CD4-positive, CD25-positive, alpha-beta regulatory T cell (primary cell): ENCODE measurements at regions not wholly inside any gene's neighbourhood (a gene's known extent, or its start where the extent isn't known, plus 50 kb on each side); places are given as distances from the start of the nearest gene placed in this dataset.

Source experiments
- ATAC-seq, 2 donors: fragments of 150-1000 bp; cut with Tn5 transposase; one replicate each; pipeline ENCODE4 v1.10.0; 2021; ENCODE audit warnings: low read depth in 2 of 2, moderate number of reproducible peaks in 2 of 2, moderate library complexity in 1 of 2
- DNase-seq, 3 donors: peaks; one replicate each; pipeline versions ENCODE4 v3.0.0 to v3.0.0-alpha.2; 2012 to 2022; ENCODE audit warnings: mixed read lengths in 1 of 3
- H3K27ac ChIP-seq: one replicate; pipeline ENCODE4 v1.7.0; 2013; ENCODE audit warnings: mild to moderate bottlenecking, low read length; ENCODE audit not compliant: insufficient read depth, poor library complexity, severe bottlenecking
- H3K27me3 ChIP-seq: one replicate; pipeline ENCODE4 v1.7.0; 2013; ENCODE audit warnings: low read length; ENCODE audit not compliant: control insufficient read depth, insufficient read depth
- H3K36me3 ChIP-seq: one replicate; pipeline ENCODE4 v1.7.0; 2013; ENCODE audit warnings: mild to moderate bottlenecking, low read length, moderate library complexity; ENCODE audit not compliant: control insufficient read depth, insufficient read depth
- H3K4me1 ChIP-seq: 2 replicates; pipeline ENCODE4 v1.7.0; 2013; ENCODE audit warnings: mild to moderate bottlenecking, low read length; ENCODE audit not compliant: insufficient read depth, control insufficient read depth, poor library complexity, severe bottlenecking
- H3K4me3 ChIP-seq: one replicate; pipeline ENCODE4 v1.7.0; 2013; ENCODE audit warnings: low read depth, mild to moderate bottlenecking, low read length, moderate library complexity
- H3K9me3 ChIP-seq, 2 experiments: 1 replicate in 1 of 2; 2 replicates in 1 of 2; pipeline ENCODE4 v1.7.0; 2013; ENCODE audit warnings: low read length in 2 of 2, mild to moderate bottlenecking in 1 of 2, moderate library complexity in 1 of 2; ENCODE audit not compliant: control insufficient read depth in 2 of 2
- H3K27ac Mint-ChIP-seq, 3 donors: one replicate each; pipeline ENCODE4 v1.8.0; 2020 to 2022; ENCODE audit warnings: mild to moderate bottlenecking in 3 of 3, mixed read lengths in 3 of 3, moderate library complexity in 2 of 3
- H3K27me3 Mint-ChIP-seq: one replicate; pipeline ENCODE4 v1.8.0; 2022; ENCODE audit warnings: mild to moderate bottlenecking, mixed read lengths
- H3K36me3 Mint-ChIP-seq: one replicate; pipeline ENCODE4 v1.8.0; 2020; ENCODE audit warnings: mixed read lengths
- H3K4me1 Mint-ChIP-seq, 4 donors: one replicate each; pipeline ENCODE4 v1.8.0; 2020 to 2022; ENCODE audit warnings: mixed read lengths in 4 of 4, mild to moderate bottlenecking in 1 of 4
- H3K4me3 Mint-ChIP-seq, 4 donors: one replicate each; pipeline ENCODE4 v1.8.0; 2020 to 2022; ENCODE audit warnings: mild to moderate bottlenecking in 4 of 4, mixed read lengths in 4 of 4, moderate library complexity in 3 of 4
- H3K9me3 Mint-ChIP-seq, 7 donors: one replicate each; pipeline ENCODE4 v1.8.0; 2020 to 2022; ENCODE audit warnings: mixed read lengths in 7 of 7, mild to moderate bottlenecking in 3 of 7, moderate library complexity in 2 of 7

DNA sequence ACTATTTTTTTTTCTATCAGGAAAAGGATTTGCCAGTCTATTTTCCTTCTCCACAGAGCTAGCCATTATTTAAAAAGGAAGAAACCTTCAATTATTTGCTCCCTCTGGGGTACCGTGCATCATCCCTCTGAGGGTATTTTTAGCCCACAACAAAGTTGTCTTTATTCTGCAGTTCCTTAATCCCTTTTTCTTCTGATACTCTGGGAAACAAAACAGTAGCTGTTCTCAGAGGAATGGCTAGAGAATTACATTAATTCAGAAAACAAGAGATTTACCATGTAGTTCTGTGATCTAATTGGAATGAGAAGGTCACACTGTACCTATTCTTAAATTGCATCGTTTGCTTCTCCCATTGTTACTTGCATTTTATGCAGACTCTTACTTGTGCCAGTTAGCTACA is 1056.7 kb downstream of the STIM2 start:
- no peaks in the 10 kb centered on the region for H3K27me3 ChIP-seq
- DNase-seq, result no peak
- Mint-ChIP-seq H3K4me1 (no peaks in the 10 kb centered on the region), H3K27me3 (no peaks in the 10 kb centered on the region), H3K36me3 (no peaks in the 10 kb centered on the region), H3K4me3 (no peak overlapping the region), H3K27ac (no peak overlapping the region), H3K9me3 (peaks cover 0 to 24% (median 8%) of the 10 kb centered on the region in 7 donors)
- no peak overlapping the region for H3K4me3 ChIP-seq
- H3K27ac ChIP-seq, result no peak overlapping the region
- H3K9me3 ChIP-seq, result peaks cover 0 to 5% of the 10 kb centered on the region in 2 experiments
- H3K4me1 ChIP-seq, result no peaks in the 10 kb centered on the region
- ATAC-seq, result no peak
- no peaks in the 10 kb centered on the region for H3K36me3 ChIP-seq

DNA sequence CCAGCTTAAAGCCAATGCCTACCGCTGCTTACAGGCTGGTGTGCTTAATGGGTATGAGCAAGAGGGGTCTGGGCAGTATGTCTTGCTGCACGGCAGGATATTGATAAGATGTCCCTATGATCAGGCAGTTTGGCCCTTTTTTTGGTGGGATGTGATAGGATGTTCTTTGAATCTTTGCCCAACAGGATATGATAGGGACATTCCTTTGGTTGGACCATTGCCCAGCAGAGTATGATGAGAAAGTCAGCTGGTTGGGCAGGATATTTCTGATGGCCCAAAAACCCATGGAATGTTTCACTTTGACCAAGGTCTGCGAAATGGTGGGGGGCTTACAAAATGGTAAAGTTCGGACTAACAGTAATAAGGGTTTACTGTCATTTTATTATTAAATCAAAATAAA is 1060.6 kb downstream of the STIM2 start:
- Histone ChIP-seq H3K4me3 (no peak overlapping the region), H3K36me3 (no peaks in the 10 kb centered on the region), H3K9me3 (no peaks in the 10 kb centered on the region), H3K4me1 (no peaks in the 10 kb centered on the region), H3K27ac (no peak overlapping the region), H3K27me3 (no peaks in the 10 kb centered on the region)
- H3K27me3 Mint-ChIP-seq, result no peaks in the 10 kb centered on the region
- H3K27ac Mint-ChIP-seq, result no peak overlapping the region
- no peaks in the 10 kb centered on the region for H3K36me3 Mint-ChIP-seq
- DNase-seq (no peak), ATAC-seq (no peak)
- H3K4me1 Mint-ChIP-seq, result no peaks in the 10 kb centered on the region
- H3K9me3 Mint-ChIP-seq, result peaks cover 4 to 26% (median 7%) of the 10 kb centered on the region in 7 donors
- no peak overlapping the region for H3K4me3 Mint-ChIP-seq

DNA sequence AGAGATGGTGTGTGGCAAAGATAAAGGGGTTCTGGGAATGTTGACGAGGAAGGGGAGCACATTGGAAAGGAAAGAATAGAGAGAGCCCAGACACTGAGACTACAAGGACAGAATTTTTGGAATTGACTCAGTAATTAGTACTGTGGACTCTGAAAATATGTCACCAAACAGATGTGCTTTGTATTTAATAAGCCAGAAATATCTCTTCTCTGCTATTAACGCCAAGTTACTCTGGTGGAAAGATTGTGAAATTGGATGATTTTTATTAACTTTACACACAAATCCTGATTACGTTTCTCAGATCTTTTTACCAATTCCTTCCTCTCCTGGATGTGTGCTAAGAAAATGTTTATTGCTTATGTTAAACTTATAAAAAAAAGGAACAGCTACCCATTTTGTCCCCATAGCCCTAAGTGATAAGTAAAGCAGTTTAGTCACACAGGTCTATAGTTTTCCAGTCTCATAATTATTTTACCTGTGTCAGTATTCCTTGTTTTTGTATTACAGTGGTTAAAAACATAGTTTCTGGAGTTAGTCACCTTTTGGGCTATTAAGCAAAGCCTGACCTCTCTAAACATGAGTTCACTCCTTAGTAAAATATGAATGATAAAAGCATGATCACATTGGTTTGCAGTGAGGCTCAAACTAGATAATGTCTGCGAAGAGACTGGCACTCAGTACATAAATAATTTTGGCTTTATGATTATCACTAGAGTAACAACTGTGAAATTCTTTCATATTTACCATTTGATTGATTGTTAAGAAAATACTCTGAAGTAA is 1068.3 kb downstream of the STIM2 start:
- H3K27me3 ChIP-seq, result no peaks in the 10 kb centered on the region
- DNase-seq, result no peak
- H3K4me3 ChIP-seq, result no peak overlapping the region
- no peak for ATAC-seq
- H3K36me3 ChIP-seq, result no peaks in the 10 kb centered on the region
- H3K36me3 Mint-ChIP-seq, result no peaks in the 10 kb centered on the region
- H3K9me3 ChIP-seq, result no peaks in the 10 kb centered on the region
- H3K27ac ChIP-seq, result no peak overlapping the region
- peaks cover 0 to 11% (median 4%) of the 10 kb centered on the region in 7 donors for H3K9me3 Mint-ChIP-seq
- H3K4me1 Mint-ChIP-seq, result peaks cover 0 to 5% (median 0%) of the 10 kb centered on the region in 4 donors
- H3K4me1 ChIP-seq, result no peaks in the 10 kb centered on the region
- no peaks in the 10 kb centered on the region for H3K27me3 Mint-ChIP-seq
- H3K27ac Mint-ChIP-seq, result no peak overlapping the region
- H3K4me3 Mint-ChIP-seq, result no peak overlapping the region

DNA sequence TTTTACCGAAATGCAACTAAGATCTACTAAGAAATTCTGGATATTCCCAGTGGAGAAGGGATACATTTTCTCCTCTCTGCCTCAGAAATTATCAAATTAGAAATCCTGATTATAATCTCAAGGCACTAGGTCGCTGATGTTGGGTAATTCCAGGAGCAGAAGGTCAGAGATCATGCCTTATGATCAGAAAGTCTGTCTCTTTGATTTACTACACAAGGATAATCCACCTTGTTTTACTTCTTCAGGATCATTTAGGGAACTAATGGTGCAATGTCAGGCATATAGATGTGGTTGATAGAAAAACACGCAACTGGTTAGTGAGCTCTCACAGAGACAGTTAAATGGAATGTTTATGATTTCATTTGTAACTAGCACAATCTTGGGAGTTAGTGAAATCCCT is 1069.7 kb downstream of the STIM2 start:
- no peak overlapping the region for H3K4me3 Mint-ChIP-seq
- Histone ChIP-seq H3K27ac (no peak overlapping the region), H3K4me1 (no peaks in the 10 kb centered on the region), H3K9me3 (no peaks in the 10 kb centered on the region), H3K36me3 (no peaks in the 10 kb centered on the region), H3K27me3 (no peaks in the 10 kb centered on the region), H3K4me3 (no peak overlapping the region)
- H3K36me3 Mint-ChIP-seq, result no peaks in the 10 kb centered on the region
- ATAC-seq, result no peak
- H3K27ac Mint-ChIP-seq, result no peak overlapping the region
- no peaks in the 10 kb centered on the region for H3K27me3 Mint-ChIP-seq
- peaks cover 0 to 14% (median 4%) of the 10 kb centered on the region in 7 donors for H3K9me3 Mint-ChIP-seq
- H3K4me1 Mint-ChIP-seq, result peaks cover 0 to 5% (median 0%) of the 10 kb centered on the region in 4 donors
- DNase-seq, result no peak

DNA sequence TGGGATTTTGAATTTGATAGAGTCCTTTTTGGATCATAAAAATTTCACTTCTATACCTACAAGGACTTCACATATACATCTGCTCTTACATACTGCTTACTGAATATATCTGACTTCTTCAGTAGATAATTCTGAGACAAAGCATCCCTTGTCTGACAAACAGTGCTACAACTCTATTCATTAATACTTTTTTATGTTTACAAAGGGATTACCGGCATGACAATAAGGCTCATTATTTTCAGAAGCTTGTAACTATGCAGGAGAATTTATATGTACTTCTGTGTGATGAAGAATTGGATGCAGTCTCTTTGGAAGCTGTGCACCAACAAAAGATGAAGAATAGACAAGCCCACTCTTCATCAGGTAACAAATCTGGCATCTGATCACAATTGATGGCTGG is 1070.3 kb downstream of the STIM2 start:
- H3K4me3 Mint-ChIP-seq, result no peak overlapping the region
- ATAC-seq (no peak), DNase-seq (no peak)
- no peak overlapping the region for H3K27ac ChIP-seq
- H3K4me1 ChIP-seq, result no peaks in the 10 kb centered on the region
- no peak overlapping the region for H3K27ac Mint-ChIP-seq
- no peak overlapping the region for H3K4me3 ChIP-seq
- peaks cover 0 to 5% (median 0%) of the 10 kb centered on the region in 4 donors for H3K4me1 Mint-ChIP-seq
- H3K36me3 Mint-ChIP-seq, result no peaks in the 10 kb centered on the region
- no peaks in the 10 kb centered on the region for H3K27me3 ChIP-seq
- H3K9me3 Mint-ChIP-seq, result peaks cover 1 to 14% (median 4%) of the 10 kb centered on the region in 7 donors
- no peaks in the 10 kb centered on the region for H3K27me3 Mint-ChIP-seq
- no peaks in the 10 kb centered on the region for H3K9me3 ChIP-seq
- no peaks in the 10 kb centered on the region for H3K36me3 ChIP-seq

DNA sequence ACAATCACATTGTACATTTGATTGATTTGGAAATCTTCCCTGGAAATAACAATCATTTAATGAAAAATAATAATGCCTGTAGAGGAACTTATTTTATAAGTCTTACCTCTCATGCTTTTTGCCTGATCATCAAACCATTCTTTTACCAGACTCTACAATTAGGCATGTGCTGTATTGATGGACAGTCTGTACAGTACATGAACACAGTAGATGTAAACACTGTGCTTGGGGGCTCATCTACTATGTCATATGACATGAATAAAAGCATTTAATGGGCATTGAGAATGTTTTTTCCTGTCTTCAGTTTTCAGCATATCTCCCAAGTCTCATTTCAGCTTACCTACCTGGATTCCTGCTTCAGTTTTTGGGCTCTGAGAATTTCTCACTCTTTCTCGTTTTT is 1070.9 kb downstream of the STIM2 start:
- no peak overlapping the region for H3K27ac ChIP-seq
- Mint-ChIP-seq H3K27ac (no peak overlapping the region), H3K36me3 (no peaks in the 10 kb centered on the region), H3K9me3 (peaks cover 1 to 14% (median 4%) of the 10 kb centered on the region in 7 donors), H3K4me3 (no peak overlapping the region), H3K4me1 (peaks cover 0 to 5% (median 0%) of the 10 kb centered on the region in 4 donors), H3K27me3 (no peaks in the 10 kb centered on the region)
- H3K27me3 ChIP-seq, result no peaks in the 10 kb centered on the region
- no peaks in the 10 kb centered on the region for H3K4me1 ChIP-seq
- no peak for ATAC-seq
- DNase-seq, result no peak
- no peak overlapping the region for H3K4me3 ChIP-seq
- no peaks in the 10 kb centered on the region for H3K36me3 ChIP-seq
- no peaks in the 10 kb centered on the region for H3K9me3 ChIP-seq

DNA sequence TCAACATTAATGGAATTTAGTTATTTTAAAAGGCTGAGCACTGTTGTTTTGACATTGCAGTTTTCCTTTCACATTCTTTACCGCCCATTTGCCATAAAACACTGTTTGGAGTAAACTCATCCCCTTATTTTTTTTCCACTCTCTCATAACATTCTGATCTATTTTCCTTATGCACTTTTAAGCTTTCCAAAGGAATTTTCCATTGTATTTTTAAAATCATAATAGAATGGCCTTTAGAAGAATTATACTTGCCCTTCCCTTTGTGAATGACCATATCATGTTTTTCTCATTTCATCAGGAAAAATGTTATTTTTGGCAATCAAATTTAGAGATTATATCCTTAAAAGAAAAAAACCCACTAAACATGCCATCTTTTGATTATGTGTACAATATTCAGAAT is 1074.2 kb downstream of the STIM2 start:
- DNase-seq (no peak), ATAC-seq (no peak)
- Mint-ChIP-seq H3K9me3 (peaks cover 1 to 16% (median 4%) of the 10 kb centered on the region in 7 donors), H3K27me3 (no peaks in the 10 kb centered on the region), H3K4me1 (no peaks in the 10 kb centered on the region), H3K36me3 (no peaks in the 10 kb centered on the region), H3K4me3 (no peak overlapping the region), H3K27ac (no peak overlapping the region)
- no peak overlapping the region for H3K4me3 ChIP-seq
- no peaks in the 10 kb centered on the region for H3K36me3 ChIP-seq
- H3K27me3 ChIP-seq, result no peaks in the 10 kb centered on the region
- H3K27ac ChIP-seq, result no peak overlapping the region
- H3K9me3 ChIP-seq, result peaks cover 0 to 2% of the 10 kb centered on the region in 2 experiments
- H3K4me1 ChIP-seq, result no peaks in the 10 kb centered on the region

DNA sequence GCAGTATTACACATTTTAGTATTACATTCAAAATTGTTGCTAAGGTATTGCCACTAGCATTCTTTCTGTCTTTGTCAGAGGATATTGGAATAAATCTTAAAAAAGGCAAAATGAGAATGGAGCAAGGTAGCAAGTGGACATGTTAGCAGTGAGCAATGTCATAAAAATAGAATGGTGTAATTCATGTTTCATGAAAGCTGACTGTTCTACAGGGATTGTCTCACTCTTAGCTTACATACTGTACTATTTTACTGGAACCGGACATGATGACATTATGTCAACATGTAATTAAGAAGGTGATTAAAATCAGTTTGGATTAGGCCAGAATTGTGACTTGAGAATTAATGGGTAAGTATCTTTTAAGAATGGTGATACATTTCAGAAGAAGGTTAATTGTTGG is 1086.2 kb downstream of the STIM2 start:
- Histone ChIP-seq H3K9me3 (no peaks in the 10 kb centered on the region), H3K27ac (no peak overlapping the region), H3K4me3 (no peak overlapping the region), H3K36me3 (no peaks in the 10 kb centered on the region), H3K4me1 (no peaks in the 10 kb centered on the region), H3K27me3 (no peaks in the 10 kb centered on the region)
- peaks cover 0 to 18% (median 1%) of the 10 kb centered on the region in 7 donors for H3K9me3 Mint-ChIP-seq
- no peak overlapping the region for H3K4me3 Mint-ChIP-seq
- no peaks in the 10 kb centered on the region for H3K36me3 Mint-ChIP-seq
- H3K27me3 Mint-ChIP-seq, result no peaks in the 10 kb centered on the region
- ATAC-seq (no peak), DNase-seq (no peak)
- H3K4me1 Mint-ChIP-seq, result no peaks in the 10 kb centered on the region
- no peak overlapping the region for H3K27ac Mint-ChIP-seq
